ENCODE measurements at regions not wholly inside any gene's neighbourhood (a gene's known extent, or its start where the extent isn't known, plus 50 kb on each side); places are given as distances from the start of the nearest gene placed in this dataset.

DNA sequence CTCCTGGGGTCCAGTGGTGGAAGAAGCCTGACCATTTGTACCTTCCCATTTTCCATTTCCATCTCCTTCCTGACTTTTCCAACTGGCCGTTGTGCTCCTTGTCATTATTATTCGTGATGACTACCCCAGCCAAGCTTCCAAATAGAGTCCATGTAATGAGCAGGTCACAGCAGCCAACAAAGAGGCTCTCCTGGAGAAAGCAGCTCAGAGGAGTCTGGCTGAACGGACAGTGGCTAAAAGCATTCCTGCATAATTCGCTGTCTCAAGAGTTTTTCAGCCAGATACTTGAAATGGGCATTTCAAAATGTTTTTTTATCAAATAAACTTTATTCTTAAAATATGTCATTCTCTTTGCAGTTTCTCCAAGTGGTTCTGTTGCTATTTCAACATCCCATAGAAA is 458.6 kb downstream of the INHBA start:
- TF ChIP-seq, protein P1, sequence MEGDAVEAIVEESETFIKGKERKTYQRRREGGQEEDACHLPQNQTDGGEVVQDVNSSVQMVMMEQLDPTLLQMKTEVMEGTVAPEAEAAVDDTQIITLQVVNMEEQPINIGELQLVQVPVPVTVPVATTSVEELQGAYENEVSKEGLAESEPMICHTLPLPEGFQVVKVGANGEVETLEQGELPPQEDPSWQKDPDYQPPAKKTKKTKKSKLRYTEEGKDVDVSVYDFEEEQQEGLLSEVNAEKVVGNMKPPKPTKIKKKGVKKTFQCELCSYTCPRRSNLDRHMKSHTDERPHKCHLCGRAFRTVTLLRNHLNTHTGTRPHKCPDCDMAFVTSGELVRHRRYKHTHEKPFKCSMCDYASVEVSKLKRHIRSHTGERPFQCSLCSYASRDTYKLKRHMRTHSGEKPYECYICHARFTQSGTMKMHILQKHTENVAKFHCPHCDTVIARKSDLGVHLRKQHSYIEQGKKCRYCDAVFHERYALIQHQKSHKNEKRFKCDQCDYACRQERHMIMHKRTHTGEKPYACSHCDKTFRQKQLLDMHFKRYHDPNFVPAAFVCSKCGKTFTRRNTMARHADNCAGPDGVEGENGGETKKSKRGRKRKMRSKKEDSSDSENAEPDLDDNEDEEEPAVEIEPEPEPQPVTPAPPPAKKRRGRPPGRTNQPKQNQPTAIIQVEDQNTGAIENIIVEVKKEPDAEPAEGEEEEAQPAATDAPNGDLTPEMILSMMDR (IDR thresholded peaks at IDR 0.05) = no peak
- TF ChIP-seq EP300 (IDR thresholded peaks at IDR 0.05) (no peak), POLR2A (IDR thresholded peaks at IDR 0.05) (no peak), POLR2AphosphoS5 (IDR thresholded peaks at IDR 0.05) (no peak)

Measured in sigmoid colon (tissue), 4 donors.